Left ventricle myocardium inferior (tissue), 1 donor: ENCODE measurements at regions not wholly inside any gene's neighbourhood (a gene's known extent, or its start where the extent isn't known, plus 50 kb on each side); places are given as distances from the start of the nearest gene placed in this dataset.

Experiments used
- DNase-seq: peaks from one replicate; pipeline ENCODE4 v3.0.0-alpha.2; 2020
- H3K27ac ChIP-seq: fragments of 200-600 bp; replicated peaks from 2 replicates; pipeline ENCODE4 v1.8.0; 2021
- H3K27me3 ChIP-seq: fragments of 200-600 bp; 2 replicates; pipeline ENCODE4 v1.8.0; 2021; ENCODE audit warnings: low read depth
- H3K36me3 ChIP-seq: fragments of 200-600 bp; 2 replicates; pipeline ENCODE4 v1.8.0; 2021
- H3K4me1 ChIP-seq: fragments of 200-600 bp; 2 replicates; pipeline ENCODE4 v1.8.0; 2021
- H3K4me3 ChIP-seq: fragments of 200-600 bp; 2 replicates; pipeline ENCODE4 v1.8.0; 2021; ENCODE audit warnings: mild to moderate bottlenecking, moderate library complexity
- H3K9me3 ChIP-seq: fragments of 200-600 bp; replicated peaks from 2 replicates; pipeline ENCODE4 v1.8.0; 2021
- intact Hi-C: fragments of 100-400 bp; cut with micrococcal nuclease; formaldehyde crosslinking; loops from one replicate; pipeline ENCODE4 v1.11.0; 2022
- TF ChIP-seq, protein P1 (sequence below): fragments of 200-600 bp; IDR thresholded peaks from 2 replicates; pipeline ENCODE4 v1.8.0; 2021; ENCODE audit warnings: antibody characterized with exemption, mild to moderate bottlenecking, borderline replicate concordance
- donor health status: DM: no; HTN: yes; CAD: no; lungs with severe emphysema.

DNA sequence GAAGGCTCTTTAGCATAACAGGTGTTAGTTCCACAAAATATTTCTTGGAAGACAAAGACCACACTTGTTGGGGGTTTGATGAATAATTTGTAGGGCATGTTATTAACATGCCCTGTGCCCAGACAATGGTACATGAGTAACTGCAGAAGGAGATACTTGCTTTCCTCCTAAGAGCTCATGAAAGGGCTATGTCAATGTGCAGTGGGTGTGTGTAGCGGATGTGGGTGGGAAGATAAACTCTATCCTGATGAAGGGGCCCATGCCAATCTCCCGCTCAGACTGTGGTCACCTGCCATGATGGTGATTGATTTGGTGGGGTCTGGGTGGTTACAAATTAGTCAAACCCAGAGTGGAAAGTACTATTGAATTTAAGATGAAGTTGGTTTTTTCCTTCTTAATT, 69.8 kb upstream of the DNAH14 start:
- Histone ChIP-seq H3K27me3 (peaks cover 37% of the 10 kb centered on the region), H3K4me1 (no peaks in the 10 kb centered on the region), H3K27ac (no peak overlapping the region), H3K9me3 (no peaks in the 10 kb centered on the region), H3K36me3 (no peaks in the 10 kb centered on the region), H3K4me3 (no peak overlapping the region)
- TF ChIP-seq, protein P1, sequence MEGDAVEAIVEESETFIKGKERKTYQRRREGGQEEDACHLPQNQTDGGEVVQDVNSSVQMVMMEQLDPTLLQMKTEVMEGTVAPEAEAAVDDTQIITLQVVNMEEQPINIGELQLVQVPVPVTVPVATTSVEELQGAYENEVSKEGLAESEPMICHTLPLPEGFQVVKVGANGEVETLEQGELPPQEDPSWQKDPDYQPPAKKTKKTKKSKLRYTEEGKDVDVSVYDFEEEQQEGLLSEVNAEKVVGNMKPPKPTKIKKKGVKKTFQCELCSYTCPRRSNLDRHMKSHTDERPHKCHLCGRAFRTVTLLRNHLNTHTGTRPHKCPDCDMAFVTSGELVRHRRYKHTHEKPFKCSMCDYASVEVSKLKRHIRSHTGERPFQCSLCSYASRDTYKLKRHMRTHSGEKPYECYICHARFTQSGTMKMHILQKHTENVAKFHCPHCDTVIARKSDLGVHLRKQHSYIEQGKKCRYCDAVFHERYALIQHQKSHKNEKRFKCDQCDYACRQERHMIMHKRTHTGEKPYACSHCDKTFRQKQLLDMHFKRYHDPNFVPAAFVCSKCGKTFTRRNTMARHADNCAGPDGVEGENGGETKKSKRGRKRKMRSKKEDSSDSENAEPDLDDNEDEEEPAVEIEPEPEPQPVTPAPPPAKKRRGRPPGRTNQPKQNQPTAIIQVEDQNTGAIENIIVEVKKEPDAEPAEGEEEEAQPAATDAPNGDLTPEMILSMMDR: no peak
- DNase-seq: no peak
- intact Hi-C loops: loop anchor here (10.0 kb wide), 1 partner anchor 215 kb away; no protein-coding TSS in a partner anchor

DNA sequence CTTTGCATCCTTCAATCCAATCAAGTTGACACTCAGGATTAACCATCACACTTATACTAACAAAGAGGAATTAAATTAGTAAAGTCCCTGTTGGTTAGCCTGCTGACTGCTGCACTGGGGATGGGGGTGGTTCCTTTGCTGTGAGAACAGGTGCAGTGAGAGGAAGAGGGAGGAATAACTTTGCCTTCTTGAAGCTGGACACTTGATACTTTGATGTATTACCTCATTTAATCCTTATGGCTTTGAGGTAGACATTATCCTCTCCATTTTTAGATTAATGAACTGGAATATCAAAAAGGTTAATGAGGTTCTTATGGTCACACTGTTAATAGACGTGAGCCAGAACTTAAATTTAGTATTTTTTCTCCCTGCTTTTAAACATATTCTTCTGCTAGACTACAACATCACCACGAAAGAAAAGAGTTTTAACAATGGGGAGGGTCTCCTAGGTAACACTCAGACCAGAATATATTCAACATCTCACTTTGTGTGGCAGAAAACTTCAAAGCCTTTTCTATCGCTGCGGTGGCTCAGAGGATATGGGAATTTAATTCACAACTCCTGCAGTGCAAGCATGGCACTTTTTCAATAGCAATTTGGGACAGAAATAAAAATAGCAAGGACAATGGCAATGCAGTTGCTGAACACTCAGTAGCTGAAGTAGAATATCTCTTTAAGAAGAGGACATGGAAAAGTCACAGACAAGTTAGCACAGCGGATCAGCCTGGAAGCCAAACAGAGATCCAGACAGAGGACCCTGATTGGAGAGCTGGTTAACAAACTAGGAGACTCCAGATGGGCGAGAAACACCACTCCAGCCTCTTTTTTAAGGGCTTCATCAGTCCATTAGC, 68.8 kb upstream of the DNAH14 start:
- Histone ChIP-seq H3K9me3 (peaks cover 6% of the 10 kb centered on the region), H3K27me3 (peaks cover 41% of the 10 kb centered on the region), H3K27ac (no peak overlapping the region), H3K36me3 (no peaks in the 10 kb centered on the region), H3K4me1 (no peaks in the 10 kb centered on the region), H3K4me3 (no peak overlapping the region)
- intact Hi-C loops: no loop called here
- TF ChIP-seq, protein P1: no peak
- DNase-seq: no peak

DNA sequence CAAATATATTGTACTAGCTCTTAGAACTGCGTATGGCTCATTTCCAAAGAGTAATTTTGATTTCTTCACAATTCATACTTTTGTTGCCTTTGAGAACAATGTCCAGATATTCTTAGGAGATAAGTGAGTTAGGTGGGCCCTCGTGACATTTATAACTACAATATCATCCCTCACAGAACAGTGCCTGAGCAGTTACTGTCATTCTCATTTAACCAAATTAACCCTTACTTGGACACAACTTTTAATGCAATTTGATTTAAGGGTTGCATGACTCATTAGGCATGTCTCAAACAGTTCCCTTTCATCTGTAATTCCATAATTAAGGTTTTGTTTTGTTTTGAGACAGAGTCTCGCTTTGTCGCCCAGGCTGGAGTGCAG, 68.1 kb upstream of the DNAH14 start:
- no peaks in the 10 kb centered on the region for H3K4me1 ChIP-seq
- H3K27ac ChIP-seq: no peak overlapping the region
- H3K9me3 ChIP-seq: peaks cover 13% of the 10 kb centered on the region
- peaks cover 41% of the 10 kb centered on the region for H3K27me3 ChIP-seq
- no peaks in the 10 kb centered on the region for H3K36me3 ChIP-seq
- H3K4me3 ChIP-seq: no peak overlapping the region
- DNase-seq: no peak
- TF ChIP-seq, protein P1: no peak
- intact Hi-C loops: no loop called here

DNA sequence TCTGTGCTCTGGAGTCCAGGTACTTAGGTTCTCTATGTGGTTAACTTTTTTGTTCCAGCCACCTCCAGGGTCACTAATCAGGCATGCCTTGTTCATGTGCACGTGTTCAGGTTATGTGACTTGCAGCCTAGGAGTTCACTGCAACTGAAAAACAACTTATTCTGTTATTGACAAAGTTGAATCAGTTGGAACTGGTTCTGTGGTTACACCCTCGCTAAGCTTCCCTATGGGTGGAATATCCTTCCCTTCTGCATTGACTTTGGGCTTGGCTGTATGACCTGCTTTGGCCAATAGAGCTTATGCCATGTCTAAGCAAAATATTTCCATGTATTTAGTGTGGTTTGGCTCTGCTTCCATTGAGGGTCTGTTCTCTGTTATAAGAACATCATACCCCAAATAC, 66.0 kb upstream of the DNAH14 start:
- TF ChIP-seq, protein P1: no peak
- peaks cover 36% of the 10 kb centered on the region for H3K27me3 ChIP-seq
- no peaks in the 10 kb centered on the region for H3K36me3 ChIP-seq
- peaks cover 28% of the 10 kb centered on the region for H3K9me3 ChIP-seq
- no peak overlapping the region for H3K4me3 ChIP-seq
- no peaks in the 10 kb centered on the region for H3K4me1 ChIP-seq
- DNase-seq: no peak
- no peak overlapping the region for H3K27ac ChIP-seq
- intact Hi-C loops: no loop called here

DNA sequence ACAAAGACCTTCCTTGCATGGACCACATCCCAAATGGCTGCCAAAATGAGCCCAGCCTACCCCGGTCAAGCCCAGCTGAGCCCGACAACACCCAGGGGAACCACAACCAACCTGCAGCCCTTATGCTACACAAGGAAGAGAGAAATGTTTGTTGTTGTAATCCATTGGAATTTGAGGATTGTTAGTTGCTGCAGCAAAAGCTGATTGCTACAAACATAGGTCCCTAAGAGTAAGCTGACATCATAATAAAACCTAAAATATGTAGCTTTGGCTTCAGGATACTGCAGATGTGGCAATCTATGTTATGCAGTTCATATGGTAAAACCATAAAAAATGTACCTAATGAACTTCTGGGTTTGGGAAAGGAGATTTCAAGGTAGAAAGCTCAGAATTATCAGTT, 65.5 kb upstream of the DNAH14 start:
- TF ChIP-seq, protein P1: no peak
- no peak for DNase-seq
- intact Hi-C loops: no loop called here
- H3K9me3 ChIP-seq: peaks cover 28% of the 10 kb centered on the region
- no peaks in the 10 kb centered on the region for H3K36me3 ChIP-seq
- H3K4me3 ChIP-seq: no peak overlapping the region
- H3K4me1 ChIP-seq: no peaks in the 10 kb centered on the region
- no peak overlapping the region for H3K27ac ChIP-seq
- H3K27me3 ChIP-seq: peaks cover 38% of the 10 kb centered on the region
